ENCODE measurements at regions not wholly inside any gene's neighbourhood (a gene's known extent, or its start where the extent isn't known, plus 50 kb on each side); places are given as distances from the start of the nearest gene placed in this dataset.

DNA sequence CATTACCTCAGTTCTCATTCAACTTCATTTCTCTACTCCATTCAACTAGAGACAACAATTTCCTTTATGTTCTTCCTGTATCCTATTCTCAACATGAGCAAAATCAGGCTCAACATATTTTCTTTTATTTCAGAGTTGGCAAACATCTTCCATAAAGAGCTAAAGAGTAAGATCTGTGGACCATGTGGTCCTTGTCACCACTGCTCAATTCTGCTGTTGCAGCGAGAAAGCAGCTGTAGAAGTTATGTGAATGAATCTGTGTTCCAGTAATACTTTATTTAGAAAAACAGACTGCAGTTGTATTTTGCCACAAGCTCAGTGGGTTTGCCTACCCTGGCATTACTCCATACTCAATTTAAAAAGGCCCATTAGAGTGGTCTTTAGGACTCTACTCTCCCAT, 2057.3 kb downstream of the ARAP2 start:
- DNase-seq, result no peak

DNA sequence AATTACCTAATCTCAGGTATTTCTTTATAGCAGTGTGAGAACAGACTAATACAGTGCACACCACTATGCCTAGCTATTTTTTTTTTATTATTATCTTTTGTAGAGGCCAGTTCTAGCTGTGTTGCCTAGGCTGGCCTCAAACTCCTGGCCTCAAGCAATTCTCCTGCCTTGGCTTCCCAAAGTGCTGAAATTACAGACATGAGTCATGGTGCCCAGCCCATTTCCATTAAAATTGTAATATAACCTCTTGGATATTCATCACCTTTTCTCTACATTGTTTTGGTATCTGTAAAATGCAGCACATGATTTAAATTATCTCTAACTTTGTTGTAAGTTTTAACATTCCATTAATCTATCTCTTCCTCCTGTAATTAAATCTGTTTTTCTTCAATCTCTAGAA, 2052.9 kb downstream of the ARAP2 start:
- no peak for DNase-seq

DNA sequence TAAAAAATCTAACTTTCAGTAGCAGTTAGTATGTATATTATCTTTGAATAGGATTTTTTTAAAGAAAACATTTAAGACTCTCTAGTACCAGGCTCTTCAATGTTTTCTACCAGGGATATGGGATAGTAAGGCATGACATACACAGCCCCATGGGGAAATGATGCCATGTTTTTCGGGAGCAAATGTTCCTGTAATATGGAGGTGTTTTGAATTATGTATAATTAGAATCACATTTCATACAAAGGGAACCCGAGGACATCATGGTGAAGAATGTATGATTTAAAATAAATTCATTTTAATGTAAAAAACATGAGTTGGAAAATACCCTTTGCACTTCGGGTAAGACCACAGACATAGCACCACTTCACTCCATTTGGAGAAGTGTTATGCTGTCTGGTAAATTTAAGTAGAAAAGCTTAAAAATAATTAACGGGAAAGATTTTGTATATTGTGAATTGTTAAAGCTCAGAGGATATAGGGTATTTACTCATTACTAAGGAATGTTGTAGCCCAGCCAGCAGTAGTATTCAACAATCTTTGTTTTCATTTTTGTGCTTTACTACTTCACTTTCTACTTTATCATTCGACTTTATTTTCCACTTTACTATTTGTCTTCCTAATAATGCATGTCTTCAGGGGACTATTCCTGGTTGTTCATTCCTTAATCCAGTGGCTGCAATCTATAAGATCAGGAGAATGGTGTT, 2050.7 kb downstream of the ARAP2 start:
- no peak for DNase-seq

DNA sequence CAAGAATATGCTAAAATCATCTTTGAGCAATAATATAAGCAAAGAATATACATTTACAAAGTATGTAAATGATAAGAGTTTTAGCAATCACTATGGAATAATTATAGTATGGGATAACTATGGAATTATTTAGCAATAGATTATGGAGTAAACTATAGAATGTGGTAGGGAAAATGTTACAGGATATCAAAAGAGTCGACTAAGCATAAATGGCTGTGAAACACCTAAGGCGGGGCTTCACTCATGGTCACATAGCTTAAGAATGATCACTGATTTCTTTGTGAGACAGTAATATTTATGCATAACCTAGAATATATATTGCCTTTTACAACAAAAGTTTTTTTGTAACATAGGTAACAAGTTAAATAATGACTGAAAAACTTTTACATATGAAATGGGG, 2049.7 kb downstream of the ARAP2 start:
- DNase-seq, result no peak

DNA sequence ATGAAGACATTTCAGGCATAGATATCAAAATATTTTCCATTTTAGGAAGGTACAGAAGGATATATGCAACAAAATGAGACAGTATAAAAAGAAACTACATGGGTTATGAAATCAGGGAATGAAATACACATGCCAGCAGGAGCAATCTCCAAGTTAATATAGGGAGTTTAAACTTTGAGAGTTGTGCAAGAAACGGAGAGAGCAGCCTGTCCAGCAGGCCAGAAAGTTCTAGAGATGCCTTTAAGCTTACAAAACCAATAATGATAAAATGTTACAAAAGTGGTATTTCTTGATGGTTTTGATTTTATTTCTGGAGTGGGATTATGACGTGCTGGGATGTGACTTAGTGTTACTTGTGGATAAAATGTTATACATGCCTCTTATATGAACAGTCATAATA, 2047.9 kb downstream of the ARAP2 start:
- no peak for DNase-seq

DNA sequence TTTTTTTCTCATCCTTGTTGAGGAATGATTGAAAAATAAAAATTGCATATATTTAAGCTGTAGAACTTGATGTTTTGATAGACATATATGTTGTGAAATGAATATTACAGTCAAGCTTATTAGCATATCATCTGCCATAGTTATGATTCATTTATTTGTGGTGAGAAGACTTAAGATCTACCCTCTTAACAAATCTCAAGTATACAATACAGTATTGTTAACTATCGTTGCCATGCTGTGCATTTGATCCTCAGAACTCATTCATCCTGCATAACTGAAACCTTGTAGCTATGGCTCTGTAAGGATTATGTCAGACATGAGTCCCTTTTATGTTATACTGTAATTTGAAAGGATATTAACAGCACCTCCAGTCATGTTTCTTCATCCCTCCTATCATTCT, 2045.3 kb downstream of the ARAP2 start:
- no peak for DNase-seq

DNA sequence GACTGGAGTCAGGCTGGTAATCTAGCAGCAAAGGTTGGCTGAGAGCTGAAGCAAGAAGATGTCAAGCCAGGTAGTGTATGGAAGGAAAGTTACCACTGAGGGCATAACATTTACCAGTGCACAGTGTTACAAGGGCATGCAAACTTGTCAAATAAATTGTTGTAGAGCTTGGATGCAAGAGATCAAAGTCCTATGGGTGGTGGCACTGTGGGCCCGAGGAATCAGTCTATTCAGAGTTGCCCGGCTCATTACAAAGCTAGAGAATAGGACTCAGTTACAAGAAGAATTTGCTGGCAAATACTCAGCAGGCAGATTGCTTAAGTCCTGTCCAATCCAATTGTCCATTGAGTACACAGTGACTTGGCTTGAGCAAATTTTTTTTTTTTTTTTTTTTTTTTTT, 2043.8 kb downstream of the ARAP2 start:
- no peak for DNase-seq

DNA sequence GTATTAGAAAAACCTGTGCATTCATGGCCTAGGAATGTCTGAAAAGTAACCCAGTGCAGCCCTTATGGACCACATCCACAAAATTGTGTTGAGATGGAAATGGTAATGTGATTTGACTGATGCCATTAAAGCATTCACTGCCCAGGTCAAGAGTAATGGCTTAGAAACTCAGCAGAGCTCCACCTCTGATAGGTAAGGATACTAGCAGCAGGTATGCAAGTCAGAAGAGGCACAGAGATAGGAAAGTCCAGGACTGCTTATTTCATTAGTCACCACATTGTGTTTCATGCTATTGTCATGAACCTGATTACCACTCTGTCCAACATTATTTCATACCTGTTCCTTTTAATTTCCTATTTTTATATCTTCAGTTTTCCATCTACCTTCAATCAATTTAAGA, 2042.2 kb downstream of the ARAP2 start:
- DNase-seq, result no peak

DNA sequence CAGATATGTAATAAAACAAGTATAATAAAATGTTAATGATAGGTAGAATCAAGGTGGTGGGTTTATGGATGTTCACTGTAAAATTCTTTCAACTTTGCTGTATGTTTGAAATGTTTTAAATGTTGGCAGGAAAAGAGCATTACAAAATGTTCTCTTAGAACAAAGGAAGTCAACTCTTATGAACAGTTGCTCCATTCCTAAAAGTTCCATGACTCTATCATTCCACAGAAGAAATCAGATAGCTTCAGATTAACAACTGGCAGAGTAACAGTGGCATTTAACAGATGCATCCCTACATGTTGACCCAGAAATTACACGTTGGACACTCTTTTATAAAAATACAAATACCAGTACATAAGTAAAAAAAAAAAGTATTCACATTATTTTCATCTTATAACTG, 2023.7 kb downstream of the ARAP2 start:
- DNase-seq, result no peak

DNA sequence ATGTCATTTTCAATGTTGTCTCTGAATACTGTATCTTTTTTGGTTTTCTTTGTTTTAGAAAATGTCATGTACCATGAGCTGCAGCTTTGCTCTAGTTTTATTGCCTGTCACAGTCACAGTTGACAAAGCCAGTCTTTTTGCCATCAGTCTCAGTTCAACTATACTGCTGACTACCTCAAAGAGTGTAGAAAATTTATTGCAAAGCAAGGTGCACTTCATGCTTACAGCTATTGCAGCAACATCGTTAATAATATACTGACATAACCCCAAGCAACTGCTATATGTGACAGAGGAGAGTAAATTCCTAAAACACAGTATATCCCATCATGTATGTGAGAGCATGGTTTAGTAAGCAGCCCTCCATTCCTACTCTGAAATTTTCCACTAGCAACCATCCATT, 2022.3 kb downstream of the ARAP2 start:
- no peak for DNase-seq

DNA sequence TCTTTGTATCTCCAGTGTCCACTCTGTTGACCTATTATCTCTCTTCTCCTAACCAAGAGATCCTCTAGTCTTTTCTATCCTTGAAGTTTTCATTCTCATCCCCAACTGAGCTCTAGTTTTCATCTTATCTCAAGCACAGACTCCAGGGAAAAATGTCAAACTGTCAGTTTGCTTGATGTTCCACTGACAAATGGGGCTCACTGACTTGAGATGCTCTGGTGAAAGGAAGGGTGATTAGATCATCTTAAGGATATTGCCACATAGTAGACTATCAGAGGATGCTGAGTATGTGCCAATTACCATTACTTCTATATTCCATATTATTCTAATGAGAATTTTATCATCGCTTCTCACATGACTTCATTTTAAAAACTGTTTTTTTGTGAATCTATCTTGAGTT, 2008.2 kb downstream of the ARAP2 start:
- no peak for DNase-seq

DNA sequence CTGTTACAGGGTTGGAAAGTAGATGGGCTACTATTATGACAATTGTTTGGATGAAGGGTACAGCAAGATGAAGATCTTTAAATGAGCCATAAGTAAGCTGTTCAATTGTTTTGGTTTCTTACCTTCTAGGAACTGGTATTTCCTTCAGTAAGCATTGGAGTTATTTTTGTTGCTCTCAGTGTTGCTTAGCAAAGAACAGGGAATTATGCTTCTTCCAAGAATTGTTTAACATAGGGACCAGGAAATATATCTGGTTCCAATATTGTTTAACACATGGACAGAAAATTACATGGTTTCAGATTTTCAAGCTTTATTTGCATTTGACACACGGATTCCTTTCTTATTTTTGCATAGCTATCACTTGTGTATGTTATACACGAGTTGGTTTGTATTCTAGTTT, 1999.0 kb downstream of the ARAP2 start:
- DNase-seq, result no peak

DNA sequence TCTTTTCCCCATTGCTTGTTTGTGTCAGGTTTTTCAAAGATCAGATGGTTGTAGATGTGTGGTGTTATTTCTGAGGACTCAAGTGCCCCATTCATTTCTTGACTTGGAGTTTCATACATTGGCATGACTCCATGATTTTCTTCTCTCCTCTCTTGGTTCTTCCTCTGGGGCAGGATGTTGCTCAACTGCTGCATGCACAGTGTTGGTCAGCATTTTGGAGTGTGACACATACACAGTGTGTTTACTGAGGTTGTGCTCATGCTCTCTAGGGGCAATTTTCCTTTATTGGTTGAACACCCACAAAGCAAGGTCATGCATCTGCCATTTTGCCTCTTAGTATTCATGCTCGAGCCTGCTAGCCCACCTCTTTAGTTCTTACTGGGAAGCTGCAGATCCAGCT, 1993.8 kb downstream of the ARAP2 start:
- DNase-seq, result no peak

DNA sequence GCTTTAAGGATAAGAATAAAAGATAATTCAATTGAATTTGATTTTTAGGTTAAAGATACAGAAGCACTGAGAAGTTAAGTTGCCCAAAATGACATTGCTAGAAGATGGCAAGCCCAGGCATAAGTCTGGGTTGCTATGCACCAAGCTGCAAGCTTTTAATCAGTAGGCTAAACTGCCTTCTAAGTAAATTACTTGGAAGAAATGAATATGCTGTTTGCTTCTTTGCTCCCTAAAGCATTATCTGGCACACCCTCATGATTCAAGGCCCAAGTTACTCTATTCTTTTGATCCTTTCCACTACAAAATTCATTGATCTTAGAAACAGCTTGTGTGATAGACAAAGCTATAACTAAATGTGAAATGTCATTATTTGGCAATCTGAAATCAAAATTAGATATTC, 1991.1 kb downstream of the ARAP2 start:
- DNase-seq, result no peak

DNA sequence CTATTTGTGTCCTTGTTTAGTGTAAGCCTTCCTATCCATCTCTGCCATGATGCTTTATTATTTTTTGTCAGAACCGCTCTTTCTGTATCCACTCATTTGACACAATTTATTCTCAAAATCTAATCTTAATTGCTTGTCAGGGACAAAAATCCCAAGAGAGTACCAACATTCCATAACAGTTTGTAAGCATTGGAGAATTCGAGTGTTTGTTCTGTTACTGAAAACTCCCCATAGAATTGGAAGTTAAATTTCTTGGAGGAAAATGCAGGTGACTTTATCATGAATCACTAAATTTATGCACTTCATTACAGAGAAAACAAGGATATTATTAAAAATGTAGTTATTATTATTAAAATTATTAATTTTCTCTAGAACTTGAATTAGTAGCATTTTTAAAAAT, 1986.1 kb downstream of the ARAP2 start:
- DNase-seq, result no peak

DNA sequence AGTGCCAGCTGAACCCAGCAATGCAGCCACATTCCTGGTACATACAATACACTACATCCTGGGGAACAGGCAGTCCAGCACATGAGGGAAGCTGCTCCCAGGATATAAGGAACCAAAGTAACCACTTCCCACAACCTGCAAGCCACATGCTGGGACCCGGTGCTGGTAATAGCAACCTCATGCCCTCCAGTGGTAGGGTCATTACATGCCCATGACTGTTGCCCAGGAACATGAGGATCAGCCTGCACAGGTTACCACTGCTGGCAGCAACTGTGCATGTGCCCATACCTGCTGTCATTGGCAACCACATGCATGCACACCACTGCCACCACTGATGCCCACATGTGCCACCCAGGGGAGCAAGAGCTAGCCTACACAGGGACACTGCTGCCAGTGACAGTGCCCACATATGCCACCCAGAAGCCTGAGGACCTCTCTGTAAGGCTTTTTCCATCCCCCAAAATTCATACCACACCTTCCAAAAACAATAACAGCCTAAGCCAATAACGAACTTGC, 1982.5 kb downstream of the ARAP2 start:
- no peak for DNase-seq

DNA sequence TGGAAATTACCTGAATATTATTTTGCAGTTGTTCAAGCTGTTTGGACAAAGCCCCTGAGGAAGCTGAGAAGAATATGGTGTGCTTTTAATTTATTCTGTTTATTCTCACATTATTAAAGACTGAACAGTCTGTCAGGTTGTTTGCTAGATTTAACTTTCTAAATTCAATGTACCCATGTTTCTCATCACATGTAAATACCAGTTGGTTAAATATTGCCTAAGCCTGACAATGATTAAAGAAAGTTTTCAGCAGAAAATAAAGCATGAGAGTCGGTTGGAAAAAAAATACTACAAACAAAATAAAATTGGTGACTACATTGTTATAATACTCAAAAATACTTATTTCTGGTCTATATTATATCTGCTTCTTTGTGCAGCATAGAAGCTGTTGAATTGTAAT, 1974.7 kb downstream of the ARAP2 start:
- DNase-seq, result no peak

DNA sequence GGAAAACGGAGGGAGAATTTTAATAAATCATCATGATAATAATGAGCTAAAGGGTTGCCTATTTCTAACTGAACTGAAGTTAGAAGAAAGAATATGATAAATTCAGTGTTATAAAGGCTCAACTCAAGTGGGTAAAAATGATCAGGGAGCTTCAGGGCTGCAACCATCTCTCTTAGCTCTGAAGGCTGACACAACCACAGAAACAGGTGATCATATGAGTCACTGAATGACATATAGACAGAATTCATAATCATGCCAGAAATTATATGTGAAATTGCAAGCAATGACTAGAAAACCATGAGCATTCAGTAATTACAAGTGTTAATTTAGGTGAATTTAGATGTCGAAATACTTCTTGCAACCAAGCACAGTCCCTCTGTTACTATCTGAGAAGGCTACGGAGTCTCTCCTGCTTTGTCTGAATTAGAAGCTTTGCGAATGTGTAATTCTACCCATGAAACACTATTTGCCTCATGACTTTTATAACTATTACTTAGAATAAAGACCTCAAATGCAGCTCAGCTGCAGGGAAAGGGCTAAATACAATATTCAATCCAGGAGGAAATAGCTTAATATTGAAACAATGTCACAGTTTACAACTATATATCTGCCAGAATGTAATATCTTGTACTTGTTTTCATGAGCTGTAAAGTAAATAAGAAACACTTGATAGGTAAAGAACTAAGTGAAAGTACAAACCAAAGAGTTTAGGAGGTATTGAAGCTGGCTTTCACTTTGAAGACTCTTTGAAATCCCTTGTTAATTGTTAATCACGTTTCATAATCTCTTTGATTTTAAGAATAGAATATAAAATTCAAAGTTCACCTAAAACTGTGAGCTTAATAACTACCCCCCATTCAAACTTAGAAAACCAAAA, 1972.6 kb downstream of the ARAP2 start:
- no peak for DNase-seq

DNA sequence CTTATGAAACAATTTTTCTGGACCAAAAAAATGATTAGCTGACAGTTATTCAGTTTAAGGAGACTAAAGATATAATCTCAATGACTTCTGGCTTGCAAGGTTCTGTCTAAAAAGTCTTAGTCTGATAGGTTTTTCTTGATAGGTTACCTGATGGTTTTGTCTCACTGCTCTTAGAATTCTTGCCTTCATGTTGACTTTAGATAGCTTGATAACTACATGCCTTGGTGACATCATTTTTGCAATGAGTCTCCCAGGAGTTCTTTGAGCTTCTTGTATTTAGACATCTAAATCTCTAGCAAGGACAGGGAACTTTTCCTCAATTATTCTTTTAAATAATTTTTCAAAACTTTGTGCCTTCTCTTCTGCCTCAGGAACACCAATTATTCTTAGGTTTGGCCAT, 1965.3 kb downstream of the ARAP2 start:
- DNase-seq, result no peak

DNA sequence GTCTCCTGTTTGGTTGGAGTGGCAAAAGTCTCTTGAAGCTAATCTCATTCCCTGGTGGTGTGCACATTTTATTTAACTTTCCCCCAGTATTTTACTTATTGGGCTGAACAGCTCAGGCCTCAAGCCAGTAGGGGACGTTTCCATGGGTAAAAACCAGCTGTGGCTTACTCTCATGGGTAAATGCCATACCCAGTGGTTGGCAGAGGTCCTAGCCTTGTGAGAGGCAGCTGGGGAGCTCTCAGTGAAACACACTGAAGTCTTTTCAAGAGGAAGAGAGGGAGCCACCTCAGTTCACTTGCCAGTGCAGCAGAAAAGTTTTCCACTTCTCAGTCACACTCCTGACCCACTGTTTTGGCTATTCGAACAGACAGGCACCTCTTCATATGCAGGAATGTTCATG, 1964.2 kb downstream of the ARAP2 start:
- peak in 1 of 2 experiments; percentile 0 for DNase-seq

DNA sequence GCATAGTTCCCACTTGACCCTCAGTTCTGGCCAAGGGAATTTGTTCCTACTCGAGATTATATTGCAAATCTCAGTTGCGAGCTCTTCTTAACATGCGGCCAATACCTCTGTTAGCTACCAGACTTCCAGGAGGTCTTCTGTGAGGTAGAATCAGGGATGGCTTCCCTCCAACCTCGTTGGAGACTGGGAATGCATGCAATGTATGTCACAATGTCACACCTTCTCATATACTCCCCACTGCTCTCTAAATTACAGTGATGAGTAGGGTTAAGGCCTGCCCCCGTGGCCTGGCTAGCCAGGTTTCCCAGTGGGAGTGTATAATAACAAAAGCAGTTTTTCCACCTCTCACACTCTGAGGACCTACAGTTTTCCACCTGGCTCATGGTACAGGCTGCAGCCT, 1962.5 kb downstream of the ARAP2 start:
- DNase-seq, result no peak

DNA sequence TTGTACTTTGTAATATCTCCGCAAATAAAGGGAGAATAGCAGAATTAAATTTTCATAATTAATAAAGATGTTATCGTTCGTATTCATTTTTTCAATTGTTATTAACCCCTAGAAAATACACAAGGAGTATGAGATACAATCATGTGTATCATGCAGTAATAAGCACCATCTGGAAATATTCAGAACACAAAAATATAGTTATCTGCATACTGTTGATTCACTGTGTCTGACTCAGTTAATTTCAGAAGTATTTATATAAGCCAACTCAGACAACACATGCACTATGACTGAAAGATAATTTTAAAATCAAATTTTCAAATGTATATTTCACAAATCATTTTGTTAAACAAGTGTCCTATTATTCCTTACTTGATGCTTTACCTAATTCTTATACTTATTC, 1954.8 kb downstream of the ARAP2 start:
- no peak for DNase-seq

DNA sequence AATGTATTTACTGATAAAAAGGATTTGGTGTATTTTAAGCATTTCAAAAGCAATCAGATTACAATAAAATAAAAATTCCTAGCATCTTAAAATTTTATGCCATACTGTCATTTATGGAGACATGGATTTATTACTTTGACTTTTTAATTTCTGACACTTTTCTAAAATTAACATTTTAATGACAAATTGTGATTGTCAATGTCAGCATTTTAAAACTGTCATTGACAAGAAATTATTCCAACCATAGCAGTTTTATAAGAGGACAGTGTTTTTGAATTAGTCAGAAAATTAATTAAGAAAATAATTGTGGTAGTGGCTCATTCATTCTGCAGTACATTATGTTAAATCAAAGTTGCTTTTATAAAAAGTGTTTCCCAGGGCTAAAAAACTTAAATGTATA, 1954.4 kb downstream of the ARAP2 start:
- DNase-seq, result no peak

DNA sequence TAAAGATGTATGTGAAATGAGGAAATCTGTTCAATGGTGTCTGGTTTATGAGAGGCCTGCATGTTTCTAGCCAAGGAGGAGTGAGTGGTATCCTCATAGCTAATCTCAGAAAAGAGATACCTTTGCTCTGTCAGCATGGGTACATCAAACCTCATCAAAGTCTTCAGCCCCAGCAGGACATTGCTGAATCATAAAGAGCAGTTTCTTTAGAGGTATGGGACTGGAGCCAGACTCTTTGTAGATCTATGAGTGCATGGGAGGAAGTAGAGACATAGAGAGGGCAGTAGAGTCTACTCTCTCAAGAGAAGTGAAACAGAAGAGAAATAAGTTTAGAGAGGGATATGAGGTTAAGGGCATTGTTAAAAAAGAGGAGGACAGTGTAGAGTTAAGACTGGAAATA, 1950.9 kb downstream of the ARAP2 start:
- peak in 1 of 2 experiments; percentile 3 for DNase-seq

Measured in NCI-H446 (cell line).